HG03175 (cell line): ENCODE measurements at regions not wholly inside any gene's neighbourhood (a gene's known extent, or its start where the extent isn't known, plus 50 kb on each side); places are given as distances from the start of the nearest gene placed in this dataset.

Source experiments
- ATAC-seq: cut with Tn5 transposase; IDR thresholded peaks from one replicate; pipeline ENCODE4 v1.9.1; 2021; ENCODE audit warnings: mild to moderate bottlenecking, moderate library complexity; ENCODE audit not compliant: unreplicated experiment

GRCh38 chr13:30844548-30845296 lies 61.3 kb upstream of the MEDAG start:
- ATAC-seq, result no peak

GRCh38 chr13:30845297-30846214 lies 60.5 kb upstream of the MEDAG start:
- peak; percentile 63 for ATAC-seq

- ATAC-seq, result no peak
Measured at GRCh38 chr13:30846311-30846710, 59.8 kb upstream of the MEDAG start.

GRCh38 chr13:30846866-30847265 lies 59.2 kb upstream of the MEDAG start:
- no peak for ATAC-seq

DNA sequence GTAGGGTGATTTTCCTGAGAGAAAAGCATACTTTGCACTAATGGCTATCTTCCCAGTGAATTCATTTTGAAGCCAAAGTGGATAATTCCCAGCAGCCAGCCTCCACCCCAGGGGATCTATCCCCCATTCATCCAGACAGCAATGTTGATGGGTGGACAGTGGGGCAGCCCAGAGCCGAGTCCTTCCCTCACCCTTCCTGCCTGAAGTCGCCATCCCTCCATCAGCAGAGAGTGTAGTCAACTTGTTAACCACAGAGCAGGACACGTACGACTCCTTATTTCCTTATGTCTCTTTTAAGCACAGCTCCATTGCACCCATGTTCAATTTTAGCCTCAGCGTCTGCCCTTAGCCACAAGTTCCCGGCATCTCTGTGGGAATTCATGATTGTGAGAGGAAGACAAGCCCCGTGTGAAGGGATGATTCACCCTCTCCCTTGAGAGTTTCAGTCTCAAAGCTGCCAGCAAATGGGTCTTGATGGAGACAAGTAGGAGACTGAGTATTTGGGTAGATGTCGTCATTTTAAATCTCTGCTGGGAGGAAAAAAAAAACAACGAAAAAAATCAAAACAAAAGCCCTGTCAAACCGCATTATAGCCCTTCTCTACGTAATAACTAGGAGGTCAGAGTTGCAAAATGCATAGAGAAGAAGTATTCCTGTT lies 58.3 kb upstream of the MEDAG start:
- ATAC-seq, result no peak

GRCh38 chr13:30848332-30849027 lies 57.6 kb upstream of the MEDAG start:
- no peak for ATAC-seq

DNA sequence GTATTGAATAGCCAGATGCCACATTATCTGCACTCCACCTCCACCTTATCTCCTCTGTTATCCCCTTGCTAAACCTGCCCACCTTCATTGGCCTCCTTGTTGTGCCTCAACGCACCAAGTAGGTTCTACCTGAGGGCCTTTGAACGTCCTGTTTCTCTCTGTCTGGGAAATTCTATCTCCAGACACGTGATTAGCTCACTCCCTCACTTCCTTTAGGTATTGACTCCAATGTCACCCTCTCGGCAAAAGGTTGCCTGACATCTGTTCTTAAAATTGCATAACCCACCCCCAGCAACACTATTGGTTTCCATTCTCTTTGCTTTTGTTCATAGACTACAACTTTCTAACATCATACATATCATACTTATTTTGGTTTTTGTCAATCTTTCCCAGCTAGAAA lies 56.5 kb upstream of the MEDAG start:
- no peak for ATAC-seq

- no peak for ATAC-seq
Measured at GRCh38 chr13:30850204-30850866, 55.7 kb upstream of the MEDAG start.

- ATAC-seq, result no peak
Measured at GRCh38 chr13:30850867-30851211, 55.2 kb upstream of the MEDAG start.

GRCh38 chr13:30851697-30852096 lies 54.4 kb upstream of the MEDAG start:
- ATAC-seq, result no peak

DNA sequence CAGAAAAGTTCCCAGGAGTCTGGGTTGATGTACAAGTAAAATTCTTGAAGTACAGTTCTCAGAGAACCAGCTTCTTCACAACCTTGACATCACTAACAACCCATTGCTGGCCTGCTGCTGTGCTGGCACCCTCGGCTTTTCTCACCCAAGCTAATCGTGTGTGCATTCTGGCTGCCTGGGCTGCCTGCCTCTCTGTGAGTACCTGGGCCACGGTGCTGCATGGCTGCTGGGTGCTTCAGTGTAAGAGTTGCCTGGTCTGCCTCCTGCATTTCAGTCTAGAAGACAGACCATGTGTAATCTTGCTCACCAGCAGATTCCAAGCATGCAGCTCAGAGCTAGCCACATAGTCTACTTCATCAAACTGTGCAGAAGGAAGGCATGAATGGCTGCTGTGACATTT lies 50.5 kb upstream of the MEDAG start:
- ATAC-seq, result no peak

DNA sequence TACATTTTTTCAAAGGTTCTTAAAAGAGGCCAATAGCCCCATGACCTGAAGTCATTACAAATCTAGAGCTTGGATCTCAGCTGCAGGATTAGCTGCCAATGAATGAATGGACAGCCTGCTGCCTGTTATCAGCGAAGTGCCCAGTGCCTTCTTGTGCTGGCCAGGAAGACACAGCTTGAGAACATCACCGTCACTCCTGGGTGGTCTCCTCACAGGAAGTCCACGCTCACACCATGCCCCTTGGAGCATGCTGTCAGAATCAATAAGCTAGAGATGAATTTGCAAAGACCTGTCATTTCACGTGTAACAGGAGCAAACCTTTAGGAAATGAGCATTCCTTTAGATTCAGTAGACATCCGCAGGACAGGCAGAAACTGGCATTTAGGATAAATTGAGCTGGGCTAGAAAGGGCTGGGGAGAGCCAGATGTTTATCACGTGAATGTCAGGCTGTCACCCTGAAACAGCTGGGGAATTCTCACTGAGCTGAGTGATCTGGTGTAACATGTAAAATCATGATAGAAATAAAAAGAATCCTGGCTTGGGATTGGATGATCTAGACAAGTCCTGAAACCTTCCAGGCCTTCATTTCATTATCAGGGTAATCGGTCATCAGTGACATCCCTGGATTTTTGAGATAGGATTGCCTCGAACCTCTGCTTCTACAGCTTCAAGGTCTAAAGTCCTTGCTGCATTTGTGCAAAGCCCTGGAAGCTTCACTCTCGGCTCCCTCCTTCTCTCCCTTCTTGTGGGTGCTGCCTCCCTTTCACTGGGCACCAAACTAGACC lies 49.9 kb upstream of the MEDAG start:
- no peak for ATAC-seq
